ENCODE measurements at regions not wholly inside any gene's neighbourhood (a gene's known extent, or its start where the extent isn't known, plus 50 kb on each side); places are given as distances from the start of the nearest gene placed in this dataset.

DNA sequence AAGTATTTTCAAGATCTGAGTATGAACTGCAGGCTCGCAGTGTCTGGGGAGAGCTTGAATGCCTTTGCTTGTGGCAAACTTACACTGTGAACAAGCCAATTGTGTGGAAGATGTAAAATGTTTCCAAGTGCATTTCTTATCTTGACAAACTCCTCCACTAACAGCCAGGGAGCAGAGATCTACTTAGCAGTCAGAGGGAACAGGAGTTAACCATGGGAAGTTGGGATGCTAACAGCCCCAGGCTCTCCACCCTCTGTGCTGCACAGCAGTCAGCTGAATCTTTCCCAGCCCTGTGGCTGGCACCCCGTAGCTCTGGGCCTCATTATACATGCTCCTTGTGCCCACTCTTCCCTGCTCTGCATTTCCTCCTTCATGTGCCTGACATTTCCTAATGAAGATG is 450.2 kb downstream of the TSN start:
- WGBS, 3 donors = 65 to 70% (median 67%) methylated on average over 2 of the region's 2 CpGs
- TF ChIP-seq, protein P1, sequence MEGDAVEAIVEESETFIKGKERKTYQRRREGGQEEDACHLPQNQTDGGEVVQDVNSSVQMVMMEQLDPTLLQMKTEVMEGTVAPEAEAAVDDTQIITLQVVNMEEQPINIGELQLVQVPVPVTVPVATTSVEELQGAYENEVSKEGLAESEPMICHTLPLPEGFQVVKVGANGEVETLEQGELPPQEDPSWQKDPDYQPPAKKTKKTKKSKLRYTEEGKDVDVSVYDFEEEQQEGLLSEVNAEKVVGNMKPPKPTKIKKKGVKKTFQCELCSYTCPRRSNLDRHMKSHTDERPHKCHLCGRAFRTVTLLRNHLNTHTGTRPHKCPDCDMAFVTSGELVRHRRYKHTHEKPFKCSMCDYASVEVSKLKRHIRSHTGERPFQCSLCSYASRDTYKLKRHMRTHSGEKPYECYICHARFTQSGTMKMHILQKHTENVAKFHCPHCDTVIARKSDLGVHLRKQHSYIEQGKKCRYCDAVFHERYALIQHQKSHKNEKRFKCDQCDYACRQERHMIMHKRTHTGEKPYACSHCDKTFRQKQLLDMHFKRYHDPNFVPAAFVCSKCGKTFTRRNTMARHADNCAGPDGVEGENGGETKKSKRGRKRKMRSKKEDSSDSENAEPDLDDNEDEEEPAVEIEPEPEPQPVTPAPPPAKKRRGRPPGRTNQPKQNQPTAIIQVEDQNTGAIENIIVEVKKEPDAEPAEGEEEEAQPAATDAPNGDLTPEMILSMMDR (IDR thresholded peaks at IDR 0.05) = no peak
- no peaks in the 10 kb centered on the region for H3K9me3 ChIP-seq
- H3K4me1 ChIP-seq = no peaks in the 10 kb centered on the region
- H3K27me3 ChIP-seq (ENCODE audit: insufficient read depth in 3 of 3, low read length in 2 of 3) = no peaks in the 10 kb centered on the region
- intact Hi-C loops (cut with DNase I) = no loop called here
- no peak overlapping the region for H3K27ac ChIP-seq
- H3K4me3 ChIP-seq = no peak overlapping the region
- H3K36me3 ChIP-seq (ENCODE audit: insufficient read depth in 1 of 2, low read depth in 1 of 2) = no peaks in the 10 kb centered on the region
- DNase-seq = no peak
- no peak for ATAC-seq

DNA sequence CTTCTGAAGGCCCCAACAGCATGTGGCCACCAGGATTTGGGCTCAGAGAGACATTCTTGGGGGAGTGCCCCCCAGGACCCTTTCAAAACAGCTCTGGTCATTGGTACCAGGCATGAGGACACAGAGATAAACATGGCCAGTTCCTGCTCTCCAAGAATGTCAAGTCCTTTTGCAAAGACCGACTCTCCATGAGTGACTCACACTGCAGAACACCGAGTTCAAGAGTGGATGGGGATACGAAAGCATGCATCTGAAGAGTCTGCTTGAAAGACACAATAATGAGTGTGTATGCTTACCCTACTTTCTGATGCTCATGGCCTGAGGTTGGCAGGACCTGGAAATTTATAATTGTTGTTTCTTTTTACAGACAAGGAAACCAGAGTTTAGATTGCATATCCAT is 450.6 kb downstream of the TSN start:
- Histone ChIP-seq H3K4me1 (no peaks in the 10 kb centered on the region), H3K27me3 (ENCODE audit: insufficient read depth in 3 of 3, low read length in 2 of 3) (no peaks in the 10 kb centered on the region), H3K4me3 (no peak overlapping the region), H3K36me3 (ENCODE audit: insufficient read depth in 1 of 2, low read depth in 1 of 2) (no peaks in the 10 kb centered on the region), H3K9me3 (no peaks in the 10 kb centered on the region), H3K27ac (no peak overlapping the region)
- DNase-seq = no peak
- intact Hi-C loops (cut with DNase I) = no loop called here
- WGBS, 3 donors = 83 to 87% (median 85%) methylated on average over 3 of the region's 3 CpGs
- no peak for ATAC-seq
- TF ChIP-seq, protein P1 (IDR thresholded peaks at IDR 0.05) = no peak

DNA sequence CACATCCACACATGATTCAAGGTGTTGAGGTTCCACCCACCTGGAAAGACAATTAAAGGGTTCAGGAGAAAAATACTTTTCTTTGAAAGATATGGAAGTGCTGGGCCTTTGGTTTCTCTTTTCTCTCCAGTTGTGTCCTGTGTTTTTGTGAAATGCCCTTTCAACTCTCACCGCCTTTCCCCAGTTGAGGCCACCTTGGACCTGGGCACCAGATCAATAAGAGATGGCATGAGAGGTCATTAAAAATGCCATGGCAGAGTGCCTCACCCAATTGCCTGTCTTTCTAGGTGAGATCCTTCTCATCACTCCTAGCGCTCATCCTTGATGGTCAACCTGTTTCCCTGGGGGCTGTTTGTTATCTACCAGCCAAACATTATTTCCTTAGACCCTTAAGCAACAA is 453.9 kb downstream of the TSN start:
- Histone ChIP-seq H3K36me3 (ENCODE audit: insufficient read depth in 1 of 2, low read depth in 1 of 2) (no peaks in the 10 kb centered on the region), H3K4me1 (no peaks in the 10 kb centered on the region), H3K4me3 (no peak overlapping the region), H3K27ac (no peak overlapping the region), H3K27me3 (ENCODE audit: insufficient read depth in 3 of 3, low read length in 2 of 3) (no peaks in the 10 kb centered on the region), H3K9me3 (no peaks in the 10 kb centered on the region)
- DNase-seq = no peak
- ATAC-seq = no peak
- 91 to 100% (median 95%) methylated on average over 2 of the region's 2 CpGs for WGBS, 3 donors
- intact Hi-C loops (cut with DNase I) = no loop called here
- TF ChIP-seq, protein P1 (IDR thresholded peaks at IDR 0.05) = no peak

DNA sequence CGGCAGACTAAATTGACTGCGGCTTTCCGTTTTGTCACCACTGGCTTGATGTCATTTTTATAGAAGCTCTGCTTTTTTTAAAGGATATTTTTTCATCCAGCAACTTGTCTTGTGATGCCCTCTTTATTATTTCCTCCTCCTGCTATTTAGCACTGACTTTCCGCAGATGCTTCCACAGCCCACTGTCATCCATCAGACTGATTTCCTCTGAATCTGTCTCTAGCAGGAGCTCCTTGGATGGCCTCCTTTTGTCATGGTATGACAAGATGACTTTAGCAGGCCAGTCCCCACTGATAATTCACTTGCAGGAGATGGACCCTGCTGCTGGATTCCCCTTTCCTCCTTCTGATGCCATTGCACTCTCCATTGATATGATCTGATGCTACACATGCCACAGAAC is 454.6 kb downstream of the TSN start:
- Histone ChIP-seq H3K9me3 (no peaks in the 10 kb centered on the region), H3K4me3 (no peak overlapping the region), H3K36me3 (ENCODE audit: insufficient read depth in 1 of 2, low read depth in 1 of 2) (no peaks in the 10 kb centered on the region), H3K27ac (no peak overlapping the region), H3K4me1 (no peaks in the 10 kb centered on the region), H3K27me3 (ENCODE audit: insufficient read depth in 3 of 3, low read length in 2 of 3) (no peaks in the 10 kb centered on the region)
- no peak for DNase-seq
- ATAC-seq = no peak
- TF ChIP-seq, protein P1 (IDR thresholded peaks at IDR 0.05) = no peak
- intact Hi-C loops (cut with DNase I) = no loop called here
- 93 to 99% (median 99%) methylated on average over 4 of the region's 4 CpGs for WGBS, 3 donors
